ENCODE measurements at regions not wholly inside any gene's neighbourhood (a gene's known extent, or its start where the extent isn't known, plus 50 kb on each side); places are given as distances from the start of the nearest gene placed in this dataset.
"Not testable (repeated sequence)": the region's sequence is repeated elsewhere in the genome, so short reads cannot be mapped to it uniquely, and the experiment has no call there.

DNA sequence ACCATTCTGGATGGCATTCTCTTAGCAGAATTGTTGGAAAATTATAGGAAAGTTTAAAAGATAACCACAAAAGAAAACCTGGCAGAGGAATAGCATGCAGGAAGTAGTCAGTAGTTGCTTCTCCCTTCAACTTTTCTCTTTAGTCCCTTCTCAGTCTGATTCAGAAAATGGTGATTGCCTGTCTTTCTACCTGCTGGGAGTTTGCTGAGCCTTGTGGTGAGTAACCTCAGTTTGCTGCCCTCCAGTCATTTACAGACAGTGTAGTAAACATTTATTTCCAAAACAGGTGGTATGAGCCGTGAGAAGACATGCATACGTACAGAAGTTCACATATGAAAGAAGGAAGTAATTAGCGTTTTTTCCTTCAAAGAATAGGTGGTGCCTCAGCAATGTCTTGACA, 224.7 kb upstream of the POU1F1 start:
- intact Hi-C loops (cut with micrococcal nuclease) = no loop called here

DNA sequence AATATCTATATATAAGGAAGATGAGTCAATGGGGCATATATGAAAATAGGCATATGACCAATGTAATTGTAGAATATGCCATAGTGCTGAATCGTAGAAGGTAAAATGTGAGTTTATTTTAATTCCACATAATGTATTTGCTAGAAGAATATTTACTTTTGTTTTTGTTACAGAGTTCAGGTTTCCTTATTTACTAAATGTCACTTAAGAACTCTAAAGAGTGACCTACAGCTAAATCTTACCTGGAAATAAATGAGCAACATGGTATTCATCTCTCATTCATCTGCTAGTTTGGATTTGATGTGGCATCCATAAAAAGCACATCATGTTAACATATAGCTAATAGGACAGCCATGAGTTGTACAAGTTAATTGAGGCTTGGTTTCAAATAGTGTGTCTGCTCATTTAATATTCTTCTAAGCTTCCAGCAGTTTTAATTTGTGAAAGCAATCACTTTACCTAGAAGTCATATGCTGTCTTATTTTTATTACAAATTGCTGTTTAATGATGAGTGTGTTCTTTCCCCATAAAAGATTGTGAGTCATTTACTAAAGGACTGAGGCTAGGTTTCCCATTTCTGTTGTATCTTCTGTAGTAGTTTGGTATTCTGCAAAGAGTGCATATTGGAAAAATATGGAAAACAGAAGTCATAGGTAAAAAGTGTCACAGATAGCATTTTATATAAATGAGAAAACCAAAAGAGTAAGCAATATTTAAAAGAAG, 222.1 kb upstream of the POU1F1 start:
- intact Hi-C loops (cut with micrococcal nuclease) = no loop called here

DNA sequence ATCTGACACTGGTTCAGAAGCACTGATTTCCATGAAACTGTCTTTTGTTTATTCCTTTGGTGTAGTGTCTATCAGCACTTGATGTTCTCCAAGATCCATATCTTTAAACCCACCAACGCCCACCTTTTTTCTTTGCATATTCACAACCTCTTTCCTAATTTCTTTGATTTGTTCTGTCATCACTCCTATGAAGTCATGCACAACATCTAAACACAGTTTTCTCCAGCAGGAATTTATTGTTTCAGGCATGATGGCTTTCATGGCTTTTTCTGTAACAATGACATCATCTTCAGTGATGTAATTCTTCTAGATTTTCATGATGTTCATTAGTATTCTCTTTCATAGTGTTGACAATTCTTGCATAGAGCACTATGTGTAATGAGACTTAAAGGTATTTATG, 219.6 kb upstream of the POU1F1 start:
- intact Hi-C loops (cut with micrococcal nuclease) = no loop called here

DNA sequence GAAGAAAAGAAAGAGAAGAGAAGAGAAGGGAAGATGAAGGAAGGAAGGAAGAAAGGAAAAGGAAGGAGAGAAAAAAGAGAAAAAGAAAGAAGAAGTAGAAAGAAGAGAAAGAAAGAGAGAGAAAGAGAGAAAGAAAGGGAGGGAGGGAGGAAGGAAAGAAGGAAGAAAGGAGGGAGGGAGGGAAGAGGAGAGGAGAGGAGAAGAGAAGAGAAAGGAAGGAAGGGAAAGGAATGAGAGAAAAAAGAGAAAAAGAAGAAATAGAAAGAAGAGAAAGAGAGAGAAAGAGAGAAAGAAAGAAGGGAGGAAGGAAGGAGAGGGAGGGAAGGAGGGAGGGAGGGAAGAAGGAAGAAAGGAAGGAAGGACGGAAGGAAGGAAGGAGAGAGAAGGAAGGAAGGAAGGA, 217.9 kb upstream of the POU1F1 start:
- intact Hi-C loops (cut with micrococcal nuclease) = no loop called here

DNA sequence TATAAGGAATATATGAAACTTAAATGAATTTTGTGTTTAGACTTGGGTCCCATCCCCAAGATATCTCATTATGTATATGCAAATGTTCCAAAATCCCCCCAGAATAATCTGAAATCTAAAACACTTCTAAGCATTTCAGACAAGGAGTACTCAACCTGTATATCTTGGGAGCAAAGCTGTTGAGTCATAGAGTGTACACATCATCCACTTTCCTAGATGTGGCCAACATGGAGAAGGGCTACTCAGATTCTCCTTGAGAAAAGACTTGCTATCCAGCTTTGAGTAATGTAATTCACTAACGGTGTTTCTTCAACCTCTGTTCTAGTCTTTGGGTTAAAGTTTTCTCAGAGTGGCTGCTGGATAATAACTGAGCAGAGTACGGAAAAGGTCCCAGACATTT, 215.5 kb upstream of the POU1F1 start:
- intact Hi-C loops (cut with micrococcal nuclease) = no loop called here

DNA sequence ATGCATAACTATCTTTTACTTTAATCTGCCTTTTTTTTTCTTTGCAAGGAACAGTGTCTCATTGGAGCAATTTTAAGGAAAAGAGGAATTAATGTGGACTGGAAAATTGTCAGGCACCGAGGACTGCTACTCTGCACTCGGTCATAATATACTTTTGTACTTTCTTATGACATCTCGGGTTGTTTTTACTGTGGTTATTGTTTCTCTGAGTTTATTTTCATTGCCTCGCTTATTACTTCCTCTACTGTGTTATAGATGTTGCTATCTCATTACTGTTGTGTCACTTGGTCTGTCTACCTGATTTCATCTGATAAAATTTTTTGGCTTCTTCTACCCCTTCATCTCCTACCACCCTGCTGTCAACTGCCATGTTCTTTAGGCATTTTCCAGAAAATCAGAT, 213.5 kb upstream of the POU1F1 start:
- intact Hi-C loops (cut with micrococcal nuclease) = no loop called here

DNA sequence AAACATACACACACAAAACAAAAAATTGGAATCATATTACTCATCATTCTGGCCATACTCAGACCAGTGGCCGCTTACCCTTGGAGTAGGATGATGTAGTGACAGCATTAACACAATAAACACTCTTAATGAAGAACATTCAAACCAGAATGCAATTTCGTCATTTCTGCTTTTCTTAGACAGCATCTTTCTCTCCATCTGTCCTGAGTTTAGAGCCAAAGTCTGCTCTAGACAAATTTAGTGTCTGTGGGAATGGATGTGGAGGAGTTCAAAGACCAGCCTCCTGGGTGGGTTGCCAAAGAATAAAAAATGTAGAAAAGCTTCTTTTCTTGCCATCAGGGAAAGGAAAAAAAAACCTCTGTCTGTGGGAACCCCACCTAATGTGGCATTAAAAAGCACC, 212.4 kb upstream of the POU1F1 start:
- intact Hi-C loops (cut with micrococcal nuclease) = no loop called here

DNA sequence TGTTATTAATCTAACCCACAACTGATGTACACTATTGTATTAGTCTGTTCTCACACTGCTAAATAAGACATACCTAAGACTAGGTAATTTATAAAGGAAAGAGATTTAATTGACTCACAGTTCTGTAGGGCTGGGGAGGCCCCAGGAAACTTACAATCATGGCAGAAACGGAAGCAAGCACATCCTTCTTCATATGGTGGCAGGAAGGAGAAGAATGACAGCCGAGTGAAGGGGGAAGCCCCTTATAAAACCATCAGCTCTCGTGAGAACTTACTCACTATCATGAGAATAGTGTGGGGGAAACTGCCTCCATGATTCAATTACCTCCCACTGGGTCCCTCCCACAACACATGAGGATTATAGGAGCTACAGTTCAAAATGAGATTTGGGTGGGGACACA, 210.3 kb upstream of the POU1F1 start:
- intact Hi-C loops (cut with micrococcal nuclease) = not testable (repeated sequence)

DNA sequence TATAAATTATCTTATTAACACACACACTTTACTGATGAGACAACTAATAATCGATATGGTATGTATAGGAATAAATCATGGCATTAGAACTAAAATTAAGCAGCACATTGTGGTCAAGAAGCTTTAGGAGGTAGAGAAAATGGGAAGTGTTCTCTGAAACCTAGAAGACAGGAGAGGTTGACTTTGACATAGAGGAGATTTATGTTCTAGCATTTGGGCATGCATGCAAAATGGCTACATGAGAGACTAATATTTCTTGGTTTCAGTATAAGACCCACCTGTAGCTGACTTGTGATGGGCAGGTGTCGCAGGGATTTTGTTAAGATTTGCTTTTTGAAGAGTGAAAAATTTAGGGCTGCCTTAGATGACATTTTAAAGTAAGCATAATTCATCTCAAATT, 209.7 kb upstream of the POU1F1 start:
- intact Hi-C loops (cut with micrococcal nuclease) = no loop called here

DNA sequence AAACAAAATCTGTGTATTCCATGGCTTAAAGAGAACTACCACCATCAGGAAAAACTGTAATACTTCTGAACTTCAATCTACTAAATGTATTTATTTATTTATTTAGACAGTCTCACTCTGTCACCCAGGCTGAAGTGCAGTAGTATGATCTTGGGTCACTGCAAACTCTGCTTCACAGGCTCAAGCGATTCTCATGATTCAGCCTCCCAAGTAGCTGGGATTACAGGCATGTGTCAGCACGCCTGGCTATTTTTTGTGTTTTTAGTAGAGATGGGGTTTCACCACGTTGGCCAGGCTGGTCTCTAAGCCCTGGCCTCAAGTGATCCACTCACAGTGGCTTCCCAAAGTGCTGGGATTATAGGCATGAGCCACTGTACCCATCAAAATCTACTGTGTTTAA, 202.3 kb upstream of the POU1F1 start:
- intact Hi-C loops (cut with micrococcal nuclease) = no loop called here

DNA sequence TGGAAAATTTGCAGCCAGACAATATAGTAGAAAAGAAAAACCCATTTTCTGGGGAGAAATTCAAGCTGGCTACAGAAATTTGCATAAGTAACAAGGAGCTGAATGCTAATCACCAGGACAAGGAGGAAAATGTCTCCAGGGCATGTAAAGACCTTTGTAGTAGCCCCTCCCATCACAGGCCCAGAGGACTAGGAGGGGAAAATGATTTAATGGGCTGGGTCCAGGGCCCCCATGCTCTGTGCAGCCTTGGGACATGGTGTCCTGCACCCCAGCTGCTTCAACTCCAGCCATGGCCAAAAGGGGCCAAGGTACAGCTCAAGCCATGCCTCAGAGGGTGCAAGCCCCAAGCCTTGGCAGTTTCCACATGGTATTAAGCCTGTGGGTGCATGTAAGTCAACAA, 197.6 kb upstream of the POU1F1 start:
- intact Hi-C loops (cut with micrococcal nuclease) = no loop called here

DNA sequence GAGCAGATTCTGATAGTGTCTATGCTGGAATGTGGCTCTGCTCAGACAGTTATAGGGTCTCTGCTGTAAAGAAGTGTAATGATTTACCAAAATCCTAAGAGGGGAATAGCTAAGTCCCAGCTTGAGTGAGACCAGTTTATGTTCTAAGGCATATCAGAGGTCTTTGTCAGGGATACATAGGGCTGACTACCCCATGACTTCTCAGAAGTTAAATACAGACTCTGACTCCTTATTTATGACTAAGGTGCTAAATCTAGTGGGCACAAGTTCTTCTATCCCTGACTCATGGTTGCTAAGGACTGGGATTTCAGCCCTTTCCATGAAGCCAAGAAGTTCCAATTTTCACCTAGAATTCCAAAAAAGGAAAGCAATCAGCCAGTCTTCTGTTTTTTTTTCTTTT, 192.6 kb upstream of the POU1F1 start:
- intact Hi-C loops (cut with micrococcal nuclease) = no loop called here

DNA sequence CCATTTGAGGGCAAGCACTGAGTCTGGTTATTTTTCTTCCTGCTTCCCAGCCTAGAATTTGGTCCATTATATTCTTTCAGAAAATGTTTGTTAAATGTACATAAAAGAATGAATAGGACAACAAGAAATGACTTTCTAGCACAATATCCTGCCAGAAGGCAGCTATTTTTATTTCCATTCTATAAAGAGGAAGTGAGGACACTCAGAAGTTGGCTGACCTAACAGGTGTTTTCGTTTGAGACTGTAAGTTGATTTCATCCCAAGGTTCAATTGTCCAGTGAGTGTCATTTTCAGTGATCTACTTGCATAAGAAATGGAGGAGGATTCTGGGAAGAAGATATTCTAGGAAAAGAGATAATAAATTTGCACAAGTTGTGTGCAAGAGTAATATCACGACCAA, 191.9 kb upstream of the POU1F1 start:
- intact Hi-C loops (cut with micrococcal nuclease) = no loop called here

DNA sequence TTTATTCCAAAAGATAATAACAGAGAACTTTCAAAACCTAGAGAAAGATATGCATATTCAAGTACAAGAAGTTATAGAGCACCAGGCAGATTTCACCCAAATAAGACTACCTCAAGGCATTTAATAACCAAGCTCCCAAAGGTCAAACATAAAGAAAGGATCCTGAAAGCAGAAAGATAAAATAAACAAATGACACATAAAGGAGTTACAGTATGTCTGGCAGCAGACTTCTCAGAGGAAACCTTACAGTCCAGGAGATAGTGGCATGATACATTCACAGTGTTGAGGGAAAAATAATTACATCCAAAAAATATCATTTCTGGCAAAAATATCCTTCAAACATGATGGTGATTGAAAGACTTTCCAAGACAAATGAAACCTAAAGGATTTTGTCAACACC, 185.8 kb upstream of the POU1F1 start:
- intact Hi-C loops (cut with micrococcal nuclease) = no loop called here

DNA sequence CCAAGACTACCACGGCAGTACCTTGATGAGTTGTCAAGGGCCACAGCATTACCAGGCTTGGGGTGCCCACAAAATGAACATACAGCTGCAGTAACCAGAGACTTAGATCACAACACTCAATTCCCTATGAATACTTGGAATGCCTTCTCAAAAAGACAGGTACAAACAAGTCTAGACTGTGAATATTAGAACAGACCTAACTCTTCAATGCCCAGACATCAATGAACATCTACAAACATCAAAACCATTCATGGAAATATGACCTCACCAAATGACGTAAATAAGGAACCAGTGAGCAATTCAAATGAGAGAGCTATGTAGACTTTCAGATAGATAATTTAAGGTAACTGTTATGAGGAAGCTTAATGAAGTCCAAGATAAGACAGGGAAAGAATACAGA, 185.1 kb upstream of the POU1F1 start:
- intact Hi-C loops (cut with micrococcal nuclease) = no loop called here

DNA sequence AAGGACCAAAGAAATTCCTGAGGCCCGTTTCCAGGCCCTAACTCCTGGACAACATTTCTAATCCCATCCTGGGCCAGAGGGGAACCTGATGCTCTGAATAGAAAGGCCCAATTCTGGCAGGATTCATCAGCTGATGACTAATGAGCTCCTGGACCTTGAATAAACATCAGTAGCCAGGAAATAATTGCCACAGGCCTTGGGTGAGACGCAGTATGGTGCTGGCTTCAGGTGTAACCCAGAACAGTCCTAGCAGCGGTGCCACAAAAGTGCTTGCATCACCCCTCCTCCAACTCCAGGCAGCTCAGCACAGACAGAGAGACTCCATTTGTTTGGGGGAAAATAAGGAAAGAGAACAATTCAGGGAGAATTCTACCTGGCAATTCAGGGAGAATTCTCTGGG, 184.7 kb upstream of the POU1F1 start:
- intact Hi-C loops (cut with micrococcal nuclease) = no loop called here

DNA sequence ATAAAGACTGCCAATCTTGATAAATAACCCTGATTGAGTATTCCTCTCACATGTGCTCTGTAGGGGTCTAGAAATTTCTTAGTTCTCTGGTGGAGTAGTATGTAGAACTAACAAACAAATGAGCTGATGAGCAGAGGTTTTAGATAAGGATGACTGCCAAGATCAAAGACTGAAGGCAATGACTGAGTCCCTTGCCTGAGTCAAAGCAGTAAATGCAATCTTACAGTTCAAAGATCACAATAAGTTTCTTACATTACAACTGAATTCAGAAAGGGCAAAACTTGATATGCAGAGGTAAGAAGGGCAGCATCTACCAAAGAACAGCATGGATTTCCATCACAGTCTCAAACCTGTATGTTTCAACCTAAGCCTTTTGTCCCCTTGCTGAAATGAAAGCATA, 172.2 kb upstream of the POU1F1 start:
- intact Hi-C loops (cut with micrococcal nuclease) = no loop called here

DNA sequence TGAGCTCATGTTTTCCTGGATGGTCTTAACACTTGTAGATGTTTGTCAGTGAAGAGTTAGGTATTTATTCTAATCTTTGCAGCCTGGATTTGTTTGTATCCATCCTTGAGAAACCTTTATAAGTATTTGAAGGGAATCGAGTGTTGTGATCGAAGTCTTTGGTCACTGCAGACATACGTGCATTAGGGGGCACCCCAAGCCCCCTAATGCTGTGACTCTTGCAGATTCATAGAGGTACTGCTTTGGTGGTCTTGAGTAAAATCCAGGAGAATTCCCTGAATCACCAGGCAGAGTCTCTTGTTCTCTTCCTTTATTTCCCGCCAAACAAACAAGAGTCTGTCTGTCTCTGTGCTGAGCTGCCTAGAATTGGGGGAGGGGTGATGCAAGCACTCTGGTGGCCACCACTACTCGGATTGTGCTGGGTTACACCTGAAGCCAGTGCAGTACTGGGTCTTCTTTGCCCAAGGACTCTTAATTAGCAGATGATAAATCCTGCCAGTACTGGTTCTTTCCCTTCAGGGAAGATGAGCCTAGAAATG, 170.5 kb upstream of the POU1F1 start:
- intact Hi-C loops (cut with micrococcal nuclease) = no loop called here

DNA sequence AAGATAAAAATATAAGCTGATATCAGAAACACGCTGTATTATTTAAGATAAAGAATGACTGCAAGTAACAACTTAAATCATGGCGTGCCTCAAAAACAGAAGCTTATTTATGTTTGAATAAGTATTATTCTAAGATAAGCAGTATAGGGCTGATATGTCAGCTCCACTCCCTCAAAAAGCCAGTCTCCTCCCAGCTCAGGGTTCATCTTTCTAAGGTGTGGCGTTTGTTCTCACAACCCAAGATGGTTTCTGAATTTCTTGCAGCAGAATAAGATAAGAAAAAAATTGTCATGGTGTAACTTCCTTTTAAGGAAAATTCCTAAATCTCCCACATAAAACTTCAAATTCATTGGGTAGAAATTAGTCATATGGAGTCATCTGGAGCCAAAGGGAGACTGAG, 166.1 kb upstream of the POU1F1 start:
- intact Hi-C loops (cut with micrococcal nuclease) = no loop called here

DNA sequence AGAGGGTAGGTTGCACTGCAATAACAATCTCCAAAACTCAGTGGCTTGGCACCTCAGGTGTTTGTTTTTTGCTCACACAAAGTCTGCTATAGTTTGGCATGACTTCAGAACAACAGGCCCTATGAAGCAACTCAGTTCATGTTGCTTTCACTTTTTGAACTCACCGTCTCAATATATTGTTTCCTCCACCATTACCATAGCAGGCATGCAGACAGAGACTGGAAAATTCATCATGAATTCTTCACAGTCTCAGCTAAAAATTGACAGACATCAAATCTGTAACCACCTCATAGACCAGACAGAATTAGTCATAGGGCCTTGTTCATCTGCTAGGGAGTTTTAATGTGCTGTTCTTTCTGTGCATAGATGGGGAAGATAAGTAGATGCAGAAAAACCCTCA, 161.4 kb upstream of the POU1F1 start:
- intact Hi-C loops (cut with micrococcal nuclease) = no loop called here

DNA sequence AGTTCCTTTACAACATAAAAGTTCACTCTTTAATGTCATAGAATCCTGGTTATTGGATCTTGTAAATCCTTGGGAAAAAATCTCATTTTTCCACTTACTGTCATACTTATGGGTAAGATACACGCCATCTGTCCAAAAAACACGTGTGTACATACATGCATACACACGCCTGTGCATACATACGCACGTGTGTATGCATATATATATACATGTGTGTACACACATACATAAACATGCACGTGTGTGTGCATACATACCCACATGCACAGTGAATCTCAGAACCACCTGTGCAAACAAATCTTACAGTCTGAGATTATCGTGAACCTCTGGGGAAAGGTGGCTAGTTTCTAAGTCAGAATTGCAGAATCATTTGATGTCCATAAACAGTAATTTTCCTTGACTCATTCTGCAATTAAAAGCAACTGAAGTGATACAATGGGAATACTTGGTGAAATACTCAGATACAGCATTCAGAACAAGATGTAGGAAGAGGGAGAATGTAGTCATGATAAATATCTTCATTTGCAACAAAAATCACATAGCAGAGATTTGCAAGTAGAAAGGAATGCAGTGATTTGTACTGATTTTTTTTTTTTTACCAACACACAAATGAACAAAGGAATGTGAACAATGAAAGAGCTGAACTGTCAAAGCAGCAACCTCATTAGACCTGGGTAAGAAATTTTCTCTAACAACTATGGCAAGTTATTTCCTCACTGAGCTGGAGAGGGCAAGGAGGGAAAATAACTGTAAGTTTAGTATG, 160.6 kb upstream of the POU1F1 start:
- intact Hi-C loops (cut with micrococcal nuclease) = no loop called here

DNA sequence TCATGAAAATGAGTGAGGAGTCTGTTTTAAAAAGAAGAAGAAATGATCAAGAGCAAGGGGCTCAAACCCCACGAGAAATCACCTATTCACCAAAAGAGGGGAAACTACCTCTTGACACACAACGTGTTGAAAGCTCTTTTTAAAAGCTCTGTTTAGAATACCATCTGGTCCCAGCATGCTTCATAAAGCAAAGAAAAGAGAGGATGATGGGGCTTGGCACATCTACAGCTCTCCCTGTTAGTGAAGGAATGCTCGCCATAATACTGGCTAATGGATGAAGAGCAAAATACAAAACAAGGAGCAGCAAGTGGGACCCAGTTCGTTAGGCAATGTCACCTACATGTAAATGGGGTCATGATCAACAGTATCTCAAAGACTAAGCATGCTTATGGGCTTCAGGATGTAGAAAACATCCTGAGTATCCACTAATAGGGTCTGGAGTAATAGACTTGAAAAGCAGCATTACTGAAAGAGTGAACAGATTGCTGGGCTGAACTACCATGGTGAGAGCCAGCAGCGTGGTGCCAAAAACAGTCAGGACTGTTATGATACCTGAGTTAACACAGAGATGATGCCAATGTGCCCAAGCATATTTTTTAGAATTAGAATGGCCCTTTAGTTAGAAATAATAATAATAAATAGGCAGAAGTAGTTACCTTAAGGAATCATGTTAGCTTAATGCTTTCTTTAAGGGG, 159.7 kb upstream of the POU1F1 start:
- intact Hi-C loops (cut with micrococcal nuclease) = no loop called here

Data from T-helper 1 cell treated with Interleukin-12 subunit alpha and Interleukin-12 subunit beta and Interleukin-4 antibody, amounts not matched to agents 30 ng/mL and 1 ng/mL, for 36 hours (primary cell).